Superior temporal gyrus (tissue), 1 donor: ENCODE measurements at regions not wholly inside any gene's neighbourhood (a gene's known extent, or its start where the extent isn't known, plus 50 kb on each side); places are given as distances from the start of the nearest gene placed in this dataset.
"Not testable (repeated sequence)": the region's sequence is repeated elsewhere in the genome, so short reads cannot be mapped to it uniquely, and the experiment has no call there.

Experiments
- DNase-seq: peaks from one replicate; pipeline ENCODE4 v3.0.0-alpha.2; 2016; ENCODE audit errors: extremely low spot score

GRCh38 chr2:120625865-120626560 is 109.7 kb upstream of the GLI2 start:
- DNase-seq = no peak

GRCh38 chr2:120626566-120626965 is 109.1 kb upstream of the GLI2 start:
- DNase-seq = no peak

- no peak for DNase-seq
These were observed 107.4 kb upstream of the GLI2 start for GRCh38 chr2:120628248-120628647.

GRCh38 chr2:120629241-120629895 is 106.3 kb upstream of the GLI2 start:
- DNase-seq = no peak

DNA sequence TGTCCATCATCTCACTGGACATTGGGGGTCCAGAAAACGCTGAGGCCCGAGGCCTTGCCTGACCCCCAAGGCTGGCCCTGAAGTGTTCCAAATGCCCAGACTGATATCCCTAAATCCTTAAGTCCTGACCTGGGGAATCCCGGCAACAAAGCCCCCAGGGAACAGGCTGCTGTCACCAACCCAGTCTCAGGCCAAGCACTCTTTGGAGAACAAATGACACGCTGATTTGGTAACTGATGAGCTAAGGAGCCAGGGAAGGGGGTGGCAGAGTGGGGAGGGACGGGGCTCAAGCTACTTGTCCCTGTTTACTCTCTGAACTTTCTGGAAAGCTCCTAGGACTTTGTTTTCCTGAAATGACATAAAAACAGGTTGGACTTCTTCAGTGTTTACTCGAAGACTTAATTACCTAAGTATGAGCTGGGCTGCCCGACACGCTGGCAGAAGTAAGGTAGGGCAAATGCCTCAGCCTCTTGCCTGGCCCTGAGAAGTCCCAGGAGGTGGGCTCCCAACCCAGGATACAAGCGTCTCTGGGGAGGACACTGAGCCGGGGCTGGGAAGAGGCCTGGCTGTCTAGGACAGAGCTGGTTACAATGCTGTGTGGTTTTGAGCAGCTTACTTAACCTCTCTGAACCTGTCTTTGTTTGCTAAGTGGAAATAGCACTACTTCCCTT is 105.5 kb upstream of the GLI2 start:
- DNase-seq = no peak

DNA sequence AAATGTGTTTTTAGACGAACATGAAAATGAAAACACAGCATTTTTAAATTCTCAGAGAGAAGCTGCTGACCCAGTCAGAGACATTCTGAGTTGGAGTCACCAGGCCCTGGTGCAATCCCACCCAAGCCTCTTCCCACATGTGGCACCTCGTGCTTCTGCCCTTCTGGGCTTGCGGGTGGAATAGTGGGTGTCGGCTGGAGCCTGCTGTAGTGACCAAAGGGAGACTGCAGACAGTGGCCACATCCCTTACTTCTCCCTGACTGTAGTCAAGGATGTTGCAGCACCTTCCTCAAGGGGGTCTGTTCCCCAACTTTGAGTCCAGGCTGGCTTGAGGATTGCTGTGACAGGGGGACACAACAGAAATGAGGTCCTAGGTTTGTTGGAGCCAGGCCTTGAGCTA is 104.4 kb upstream of the GLI2 start:
- no peak for DNase-seq

- DNase-seq = no peak
These were observed 103.9 kb upstream of the GLI2 start for GRCh38 chr2:120631724-120632123.

DNA sequence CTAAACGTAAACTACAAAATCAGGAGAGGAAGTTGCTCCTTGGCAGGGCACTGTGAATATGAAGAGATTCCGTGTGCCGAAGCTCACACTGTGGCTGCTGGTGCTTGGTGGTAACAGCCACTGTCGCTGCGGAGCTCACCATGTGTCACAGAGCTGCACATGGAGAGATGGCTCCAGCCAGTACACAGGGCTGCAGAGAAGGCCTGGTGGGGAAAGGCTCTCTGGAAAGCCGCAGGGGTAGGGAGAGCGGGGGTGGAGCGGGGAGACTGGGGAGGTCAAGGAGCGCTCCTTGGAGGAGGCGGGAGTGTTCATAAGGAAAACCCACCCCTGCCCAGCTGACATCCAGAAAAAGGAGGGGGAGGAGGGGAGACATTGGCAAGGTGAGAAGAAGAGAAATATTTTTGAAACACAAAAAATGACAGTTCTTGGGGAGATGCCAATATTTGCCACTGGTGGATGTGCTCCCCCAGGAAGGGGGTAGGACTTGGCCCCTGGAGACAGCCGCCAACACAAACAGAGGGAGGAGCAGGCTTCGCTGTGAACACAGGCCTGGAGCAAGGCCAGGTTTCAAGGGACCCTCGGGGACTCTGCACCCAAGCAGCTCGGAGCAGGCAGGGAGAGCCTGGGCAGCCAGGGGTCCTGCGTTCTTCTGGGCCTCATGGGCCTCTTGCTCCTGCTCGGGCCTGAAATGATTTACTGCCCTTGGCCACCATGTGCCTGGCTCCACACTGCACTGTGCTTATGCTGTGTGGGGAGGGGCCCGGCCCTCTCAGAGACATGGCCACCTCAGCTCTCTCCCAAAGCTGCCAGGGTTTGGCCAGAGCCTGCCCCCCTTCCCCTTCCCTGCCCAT is 102.6 kb upstream of the GLI2 start:
- DNase-seq = no peak

DNA sequence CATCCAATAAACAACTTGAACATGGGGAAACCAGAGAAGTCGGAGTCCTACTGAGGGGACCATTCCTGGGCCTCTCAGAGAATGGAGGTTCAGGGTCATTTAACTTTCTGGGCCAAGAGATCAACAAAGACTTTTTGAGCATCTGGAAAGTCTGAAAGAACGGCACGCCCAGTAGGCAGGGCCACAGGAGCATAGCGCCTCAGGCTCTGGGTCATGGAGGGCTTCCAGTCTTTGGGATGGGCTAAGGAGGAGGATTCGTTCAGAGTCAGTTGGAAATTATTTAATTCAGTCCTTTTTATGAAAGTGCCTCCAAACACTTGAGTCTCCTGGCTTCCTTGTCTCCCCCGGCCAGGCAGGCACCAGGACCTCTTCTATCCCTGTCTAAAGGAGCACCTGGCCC is 101.1 kb upstream of the GLI2 start:
- DNase-seq = no peak

DNA sequence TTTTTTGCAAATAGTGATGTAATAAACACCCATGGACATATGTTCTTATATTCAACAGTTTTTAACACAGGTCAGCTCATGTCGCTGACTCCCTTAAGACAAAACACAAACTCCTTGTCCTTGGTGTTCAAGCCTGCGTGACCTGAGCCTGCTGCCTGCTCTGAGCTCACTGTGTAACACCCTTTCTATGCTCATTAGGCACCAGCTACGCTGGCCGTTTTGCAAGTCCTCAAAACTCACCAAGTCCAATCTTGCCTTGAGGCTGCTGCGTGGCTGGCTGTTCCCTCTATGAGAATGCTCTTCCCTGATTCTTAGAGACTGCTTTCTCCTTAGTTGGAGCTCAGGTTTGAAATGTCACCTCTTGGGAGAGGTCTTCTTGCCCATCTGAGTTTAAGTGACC is 100.5 kb upstream of the GLI2 start:
- no peak for DNase-seq

DNA sequence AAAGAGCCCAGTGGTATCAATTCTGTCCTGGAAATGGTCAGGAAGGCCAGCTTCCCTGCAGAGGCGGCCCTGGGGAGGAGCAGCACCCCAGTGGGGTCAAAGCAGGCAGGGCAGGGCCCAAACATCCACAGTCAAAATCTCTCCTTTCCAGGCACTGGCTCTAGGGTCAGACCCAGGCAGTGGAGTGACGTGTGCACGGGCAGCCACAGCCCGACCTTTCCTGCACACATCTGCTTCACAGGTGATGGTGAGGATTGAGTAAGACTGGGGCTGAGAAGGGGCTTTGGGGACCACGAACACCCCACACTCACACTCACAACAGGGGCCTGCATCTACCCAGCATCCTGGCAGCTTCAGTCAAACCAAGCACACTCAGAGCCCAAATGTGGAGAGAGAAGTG is 97.8 kb upstream of the GLI2 start:
- DNase-seq = no peak

- no peak for DNase-seq
These were observed 97.2 kb upstream of the GLI2 start for GRCh38 chr2:120638450-120638849.

DNA sequence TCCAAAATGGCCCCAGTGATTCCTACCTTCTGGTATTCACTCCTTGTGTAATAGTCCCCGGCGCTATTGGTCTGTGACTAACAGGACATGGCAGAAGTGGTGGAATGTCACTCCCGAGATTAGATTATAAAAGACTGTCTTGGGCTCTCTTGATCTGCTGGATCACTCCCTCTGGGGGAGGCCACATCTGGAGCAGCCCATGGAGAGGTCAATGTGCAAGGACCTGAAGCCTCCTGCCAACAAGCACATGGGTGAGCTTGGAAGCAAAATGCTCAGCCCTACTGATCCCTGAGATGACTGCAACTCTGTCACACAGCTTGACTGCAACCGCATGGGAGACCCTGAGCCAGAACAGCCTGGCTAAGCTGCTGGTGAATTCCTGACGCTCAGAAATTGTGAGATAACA is 94.3 kb upstream of the GLI2 start:
- no peak for DNase-seq

DNA sequence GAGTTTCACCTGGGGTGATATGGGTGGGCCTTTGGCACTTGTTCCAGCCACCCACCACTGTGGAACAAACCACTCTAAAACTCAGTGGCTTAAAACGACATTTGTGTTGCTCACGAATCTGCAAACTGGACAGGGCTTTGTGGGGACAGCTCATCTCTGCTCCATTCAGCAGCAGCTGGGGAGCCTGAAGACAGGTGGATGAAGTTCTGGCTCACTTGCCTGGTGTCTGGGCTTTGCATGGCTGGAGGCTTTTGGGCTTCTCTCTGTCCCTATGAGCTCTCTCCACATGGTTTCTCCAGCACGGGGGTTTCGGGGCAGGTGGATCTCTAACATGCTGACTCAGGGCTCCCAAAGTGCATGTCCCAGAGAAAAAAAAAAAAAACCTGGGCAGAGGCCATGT is 93.0 kb upstream of the GLI2 start:
- no peak for DNase-seq

DNA sequence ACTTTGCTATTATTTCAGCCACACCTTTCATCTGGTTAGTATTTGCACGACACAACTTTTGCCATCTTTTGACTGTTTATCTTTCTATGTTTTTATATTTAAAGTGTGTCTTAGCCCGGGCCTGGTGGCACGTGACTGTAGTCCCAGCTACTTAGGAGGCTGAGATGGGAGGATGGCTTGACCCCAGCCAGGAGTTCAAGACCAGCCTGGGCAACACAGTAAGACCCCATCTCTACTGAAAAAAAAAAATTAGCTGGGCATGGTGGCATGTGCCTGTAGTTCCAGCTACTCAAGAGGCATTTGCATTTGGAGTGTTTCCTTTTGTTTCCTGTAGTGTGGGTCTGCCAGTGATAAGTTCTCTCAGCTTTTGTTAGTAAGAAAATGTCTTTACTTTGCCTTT is 88.7 kb upstream of the GLI2 start:
- DNase-seq = no peak

DNA sequence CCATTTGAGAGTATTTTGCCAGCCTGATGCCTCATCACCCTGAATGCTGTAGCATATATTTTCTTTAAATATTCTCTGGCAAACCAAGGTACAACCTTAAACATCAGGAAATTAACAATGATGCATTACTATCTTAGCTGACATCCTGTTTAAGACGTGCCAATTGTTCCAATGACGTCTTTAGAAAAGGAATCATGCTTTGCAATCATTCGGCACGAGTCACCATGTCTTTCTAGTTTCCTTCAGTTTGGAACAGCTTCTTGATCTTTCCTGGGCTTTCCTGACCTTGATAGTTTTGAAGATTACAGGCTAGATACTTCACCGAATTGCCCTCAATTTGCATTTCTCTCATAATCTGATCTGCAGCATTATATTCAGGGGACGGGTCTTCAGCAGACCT is 88.2 kb upstream of the GLI2 start:
- no peak for DNase-seq

DNA sequence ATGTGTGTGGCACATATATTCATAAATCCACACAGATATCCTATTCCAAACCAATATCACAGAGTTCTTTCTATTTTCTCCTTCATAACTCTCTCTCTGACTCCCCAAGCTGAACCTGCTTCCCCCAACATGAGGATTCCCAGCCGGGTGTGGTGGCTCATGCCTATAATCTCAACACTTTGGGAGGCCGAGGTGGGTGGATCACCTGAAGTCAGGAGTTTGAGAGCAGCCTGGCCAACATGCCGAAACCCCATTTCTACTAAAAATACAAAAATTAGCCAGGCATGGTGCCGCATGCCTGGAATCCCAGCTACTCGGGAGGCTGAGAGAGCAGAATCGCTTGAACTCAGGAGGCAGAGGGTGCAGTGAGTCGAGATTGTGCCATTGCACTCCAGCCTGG is 86.3 kb upstream of the GLI2 start:
- not testable (repeated sequence) for DNase-seq

DNA sequence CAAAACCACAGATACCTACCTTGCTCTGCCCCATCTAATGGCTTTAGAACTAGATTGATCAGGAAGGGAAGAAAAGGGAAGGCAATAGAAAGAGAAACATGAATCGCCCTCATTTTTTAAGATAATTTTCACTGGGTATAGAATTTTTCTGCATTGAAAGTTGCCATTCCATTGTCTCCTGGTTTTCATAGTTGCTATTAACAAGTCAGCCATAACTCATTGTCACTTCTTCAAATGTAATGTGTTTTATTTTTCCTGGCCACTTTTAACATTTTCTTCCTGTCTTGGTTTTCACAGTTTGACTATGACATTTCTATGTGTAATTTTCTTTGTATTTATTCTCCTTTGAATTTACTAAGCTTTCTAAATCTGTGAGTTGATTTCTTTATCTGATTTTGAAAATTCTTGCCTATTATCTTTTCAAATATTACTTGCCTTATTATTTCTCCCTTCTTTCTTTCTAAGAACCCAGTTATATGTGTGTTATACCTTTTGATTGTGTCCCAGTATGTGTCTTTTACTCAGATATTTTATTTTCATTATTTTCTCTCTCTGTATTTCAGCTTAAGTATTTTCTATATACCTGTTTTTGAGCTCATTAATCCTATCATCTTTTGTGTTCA is 85.5 kb upstream of the GLI2 start:
- no peak for DNase-seq

DNA sequence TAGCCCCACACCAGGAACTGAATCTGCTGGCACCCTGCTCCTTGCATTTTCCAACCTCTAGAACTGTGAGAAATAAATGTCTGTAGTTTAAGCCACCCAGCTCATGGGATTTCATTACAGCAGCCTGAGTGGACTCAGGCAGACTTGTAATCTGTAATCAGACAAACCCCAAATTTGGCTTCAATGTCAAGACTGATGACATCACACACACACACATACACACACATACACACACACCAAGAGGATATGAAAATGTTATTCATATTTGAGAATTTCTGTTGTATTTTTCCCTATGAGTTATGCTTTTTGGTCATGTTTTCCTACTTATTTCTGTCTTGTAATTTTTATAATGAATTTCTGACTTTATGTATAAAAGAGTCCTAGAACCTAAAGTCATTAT is 83.8 kb upstream of the GLI2 start:
- no peak for DNase-seq

- DNase-seq = no peak
These were observed 82.6 kb upstream of the GLI2 start for GRCh38 chr2:120653046-120653445.

- no peak for DNase-seq
These were observed 81.8 kb upstream of the GLI2 start for GRCh38 chr2:120653871-120654270.
